SK-N-SH (cell line): ENCODE measurements at regions not wholly inside any gene's neighbourhood (a gene's known extent, or its start where the extent isn't known, plus 50 kb on each side); places are given as distances from the start of the nearest gene placed in this dataset.

Experiments
- CTCF ChIA-PET: fragments of 300-600, 350-600 bp; formaldehyde crosslinking; extraction: SDS; loops from one replicate; lab custom pipeline; 2021; lab: Yijun Ruan, JAX
- POLR2A ChIA-PET: fragments of 350-600 bp; sonication (Branson Sonifier 250); formaldehyde crosslinking; extraction: SDS; loops from one replicate; lab custom pipeline; 2020; ENCODE audit warnings: antibody characterized with exemption, inconsistent platforms; lab: Yijun Ruan, JAX
- DNase-seq: peaks from one replicate; pipeline ENCODE4 v3.0.0; 2012
- H2AFZ ChIP-seq: fragments of 200-600 bp; sonication (generic); 2 replicates; pipeline ENCODE4 v1.8.1; 2016; ENCODE audit warnings: antibody characterized with exemption, mild to moderate bottlenecking, low read depth
- H3F3A ChIP-seq: fragments of 200-600 bp; sonication (generic); replicated peaks from 2 replicates; pipeline ENCODE3; 2016; ENCODE audit warnings: antibody characterized with exemption, mild to moderate bottlenecking; ENCODE audit not compliant: insufficient read depth
- H3K27ac ChIP-seq, 2 experiments: fragments of 200-500 bp in 1 of 2; fragments of 200-600 bp in 1 of 2; sonication (Bioruptor generic) in 1 of 2; sonication (generic), shearing (Covaris generic) in 1 of 2; 2 replicates each; pipeline versions ENCODE4 v1.5.1 to v1.6.1; 2014 to 2016; ENCODE audit warnings: low read depth in 2 of 2, inconsistent platforms in 1 of 2, low read length in 1 of 2, mild to moderate bottlenecking in 1 of 2, mixed read lengths in 1 of 2
- H3K27me3 ChIP-seq: fragments of 200-600 bp; sonication (generic), shearing (Covaris generic); 2 replicates; pipeline ENCODE4 v1.6.1; 2016; ENCODE audit warnings: mixed run types; ENCODE audit not compliant: insufficient read depth
- H3K36me3 ChIP-seq, 2 experiments: fragments of 200-500 bp in 1 of 2; fragments of 200-600 bp in 1 of 2; sonication (Bioruptor generic) in 1 of 2; sonication (generic) in 1 of 2; replicated peaks in 1 of 2; 2 replicates each; pipeline versions ENCODE3 to v1.5.1; 2014 to 2016; ENCODE audit warnings: low read length in 1 of 2, mild to moderate bottlenecking in 1 of 2; ENCODE audit not compliant: insufficient read depth in 2 of 2, control insufficient read depth in 1 of 2
- H3K4me1 ChIP-seq, 2 experiments: fragments of 200-500 bp in 1 of 2; fragments of 200-600 bp in 1 of 2; sonication (Bioruptor generic) in 1 of 2; sonication (generic), shearing (Covaris generic) in 1 of 2; 2 replicates each; pipeline versions ENCODE4 v1.5.1 to v1.6.1; 2014 to 2016; ENCODE audit warnings: low read depth in 1 of 2, low read length in 1 of 2, mixed run types in 1 of 2; ENCODE audit not compliant: insufficient read depth in 2 of 2, control insufficient read depth in 1 of 2
- H3K4me2 ChIP-seq: fragments of 200-600 bp; sonication (generic), shearing (Covaris generic); 2 replicates; pipeline ENCODE4 v1.6.1; 2017; ENCODE audit warnings: mixed run types
- H3K4me3 ChIP-seq, 2 experiments: fragments of 200-500 bp in 1 of 2; fragments of 200-600 bp in 1 of 2; sonication (Bioruptor generic) in 1 of 2; sonication (generic), shearing (Covaris generic) in 1 of 2; 2 replicates each; pipeline versions ENCODE4 v1.5.1 to v1.8.1; 2014 to 2016; ENCODE audit warnings: low read depth in 2 of 2, inconsistent platforms in 1 of 2, low read length in 1 of 2, mild to moderate bottlenecking in 1 of 2, mixed read lengths in 1 of 2, moderate library complexity in 1 of 2
- H3K79me2 ChIP-seq: fragments of 200-600 bp; sonication (generic); 2 replicates; pipeline ENCODE4 v1.8.1; 2017; ENCODE audit warnings: mild to moderate bottlenecking; ENCODE audit not compliant: insufficient read depth
- H3K9ac ChIP-seq: fragments of 200-600 bp; sonication (generic); 2 replicates; pipeline ENCODE4 v1.6.1; 2017; ENCODE audit warnings: mixed run types
- H3K9me2 ChIP-seq: fragments of 200-600 bp; sonication (generic); 2 replicates; pipeline ENCODE4 v1.6.1; 2017; ENCODE audit warnings: mixed run types
- H3K9me3 ChIP-seq: fragments of 200-600 bp; sonication (generic); 2 replicates; pipeline ENCODE4 v1.6.1; 2017; ENCODE audit warnings: mixed run types, mild to moderate bottlenecking, moderate library complexity
- H4K20me1 ChIP-seq: fragments of 200-600 bp; sonication (generic); 2 replicates; pipeline ENCODE4 v1.6.1; 2017; ENCODE audit warnings: mild to moderate bottlenecking, mixed run types; ENCODE audit not compliant: insufficient read depth
- CHD2 ChIP-seq: fragments of 150-350 bp; IDR thresholded peaks from 2 replicates; pipeline ENCODE4 v1.6.1; 2018; ENCODE audit warnings: low read length; ENCODE audit not compliant: partially characterized antibody
- CTCF ChIP-seq: fragments of 200-600 bp; sonication (generic); IDR thresholded peaks from 2 replicates; pipeline ENCODE4 v1.6.1; 2017; ENCODE audit warnings: antibody characterized with exemption, mild to moderate bottlenecking, moderate library complexity
- ELF1 ChIP-seq: IDR thresholded peaks from 2 replicates; pipeline ENCODE4 v1.4.0; 2012
- EZH2phosphoT487 ChIP-seq: fragments of 200-600 bp; sonication (generic); IDR thresholded peaks from 2 replicates; pipeline ENCODE4 v1.6.1; 2017; ENCODE audit warnings: low read depth, mixed run types, mild to moderate bottlenecking, antibody characterized with exemption, moderate library complexity, borderline replicate concordance
- FOSL2 ChIP-seq: IDR thresholded peaks from 2 replicates; pipeline ENCODE4 v1.4.0; 2012; ENCODE audit warnings: low read depth, mild to moderate bottlenecking, moderate library complexity, borderline replicate concordance
- FOXJ3 ChIP-seq: sonication (generic); formaldehyde crosslinking; IDR thresholded peaks from 2 replicates; pipeline ENCODE4 v1.5.1; 2020; ENCODE audit warnings: mild to moderate bottlenecking, missing genetic modification reagents
- GATA2 ChIP-seq: sonication (generic); formaldehyde crosslinking; IDR thresholded peaks from 2 replicates; pipeline ENCODE4 v1.5.0; 2020; ENCODE audit warnings: mild to moderate bottlenecking, missing genetic modification reagents
- MEF2A ChIP-seq: IDR thresholded peaks from 2 replicates; pipeline ENCODE4 v1.4.0; 2012; ENCODE audit warnings: low read depth, borderline replicate concordance
- NFIC ChIP-seq: IDR thresholded peaks from 2 replicates; pipeline ENCODE4 v1.4.0; 2012; ENCODE audit warnings: borderline replicate concordance
- NRF1 ChIP-seq: IDR thresholded peaks from 2 replicates; pipeline ENCODE4 v1.6.1; 2012; ENCODE audit warnings: low read depth, mild to moderate bottlenecking, low read length
- PBX3 ChIP-seq: IDR thresholded peaks from 2 replicates; pipeline ENCODE4; 2012
- POLR2AphosphoS5 ChIP-seq: IDR thresholded peaks from 2 replicates; pipeline ENCODE4 v1.6.1; 2012; ENCODE audit warnings: low read depth, low read length
- REST ChIP-seq: IDR thresholded peaks from 2 replicates; pipeline ENCODE4 v1.6.1; 2012; ENCODE audit warnings: mild to moderate bottlenecking, low read depth, low read length, moderate library complexity
- RFX5 ChIP-seq: IDR thresholded peaks from 2 replicates; pipeline ENCODE4 v1.6.1; 2012; ENCODE audit warnings: mild to moderate bottlenecking, improper control_type of control experiment, low read length
- SIN3A ChIP-seq: IDR thresholded peaks from 2 replicates; pipeline ENCODE4 v1.6.1; 2012; ENCODE audit warnings: low read depth, mild to moderate bottlenecking, low read length, moderate library complexity, borderline replicate concordance
- SMC3 ChIP-seq: IDR thresholded peaks from 2 replicates; pipeline ENCODE4 v1.6.1; 2012; ENCODE audit warnings: low read depth, low read length, improper control_type of control experiment
- TAF1 ChIP-seq: IDR thresholded peaks from 2 replicates; pipeline ENCODE4 v1.6.1; 2012; ENCODE audit warnings: low read depth, mild to moderate bottlenecking, low read length, moderate library complexity, borderline replicate concordance
- TEAD4 ChIP-seq: IDR thresholded peaks from 2 replicates; pipeline ENCODE4 v1.4.0; 2012; ENCODE audit warnings: mild to moderate bottlenecking, borderline replicate concordance; ENCODE audit not compliant: insufficient read depth
- USF2 ChIP-seq: fragments of 150-350 bp; IDR thresholded peaks from 2 replicates; pipeline ENCODE4 v1.6.1; 2017; ENCODE audit warnings: antibody characterized with exemption, low read length, low read depth, borderline replicate concordance
- WGBS: methylation state at CpG from one replicate; pipeline ENCODE4 v1.1.6; 2017; ENCODE audit warnings: low lambda C conversion rate; 5-methylcytosine and 5-hydroxymethylcytosine counted together

GRCh38 chr6:25197111-25197510 lies 82.1 kb upstream of the CARMIL1 start:
- DNase-seq, result no peak
- no peaks in the 10 kb centered on the region for H4K20me1 ChIP-seq
- no peaks in the 10 kb centered on the region for H3K9me3 ChIP-seq
- H3K4me3 ChIP-seq, result no peak overlapping the region
- TF ChIP-seq GATA2 (CRISPR knock-in tag) (no peak), RFX5 (no peak), POLR2AphosphoS5 (no peak), NRF1 (no peak), NFIC (no peak), USF2 (no peak), FOXJ3 (CRISPR knock-in tag) (no peak), PBX3 (no peak), REST (no peak), EZH2phosphoT487 (no peak), ELF1 (no peak), TAF1 (no peak), TEAD4 (no peak), SMC3 (no peak), FOSL2 (no peak), SIN3A (no peak), MEF2A (no peak), CTCF (no peak), CHD2 (no peak)
- H3K27me3 ChIP-seq, result no peaks in the 10 kb centered on the region
- H3K27ac ChIP-seq, result no peak overlapping the region
- H3F3A ChIP-seq, result peaks cover 32% of the 10 kb centered on the region
- H3K4me1 ChIP-seq, result peaks cover 7 to 20% of the 10 kb centered on the region in 2 experiments
- POLR2A ChIA-PET, result no interaction called here
- CTCF ChIA-PET, result no interaction called here
- H2AFZ ChIP-seq, result no peak overlapping the region
- no peak overlapping the region for H3K9ac ChIP-seq
- H3K9me2 ChIP-seq, result no peaks in the 10 kb centered on the region
- no peak overlapping the region for H3K4me2 ChIP-seq
- 88% methylated on average over 3 of the region's 3 CpGs for WGBS
- H3K36me3 ChIP-seq, result no peaks in the 10 kb centered on the region
- no peaks in the 10 kb centered on the region for H3K79me2 ChIP-seq
